ENCODE measurements at regions not wholly inside any gene's neighbourhood (a gene's known extent, or its start where the extent isn't known, plus 50 kb on each side); places are given as distances from the start of the nearest gene placed in this dataset.

GRCh38 chr9:82558346-82558745, 504.6 kb downstream of the RASEF start:
- Histone ChIP-seq H4K20me1 (ENCODE audit: low read length) (no peaks in the 10 kb centered on the region), H3K4me3 (ENCODE audit: low read length) (no peak overlapping the region), H3K9me3 (ENCODE audit: low read length) (no peaks in the 10 kb centered on the region), H3K4me1 (ENCODE audit: insufficient read depth, low read length) (peaks cover 8% of the 10 kb centered on the region), H3F3A (ENCODE audit: low read length, unreplicated experiment) (no peaks in the 10 kb centered on the region), H3K79me2 (ENCODE audit: low read length) (no peaks in the 10 kb centered on the region), H3K36me3 (ENCODE audit: low read depth, low read length) (no peaks in the 10 kb centered on the region), H3K9ac (ENCODE audit: low read length) (no peak overlapping the region), H3K4me2 (ENCODE audit: low read length) (no peak overlapping the region), H2AFZ (ENCODE audit: low read length) (no peak overlapping the region), H3K27me3 (ENCODE audit: low read length) (no peaks in the 10 kb centered on the region), H3K9me2 (replicated peaks; ENCODE audit: low read length) (no peaks in the 10 kb centered on the region), H3K27ac (ENCODE audit: low read length) (no peak overlapping the region)
- intact Hi-C loops (cut with micrococcal nuclease): no loop called here
- ATAC-seq: no peak
- CTCF ChIA-PET: no interaction called here
- POLR2A ChIA-PET (ENCODE audit: unreplicated experiment): no interaction called here
- no peak for TF ChIP-seq EZH2phosphoT487 (IDR thresholded peaks at IDR 0.05; ENCODE audit: borderline replicate concordance, low read length)
- no peak for TF ChIP-seq CTCF (conservative IDR thresholded peaks at IDR 0.05; ENCODE audit: low read depth, low read length)
- no peak for TF ChIP-seq EZH2 (IDR thresholded peaks at IDR 0.05; ENCODE audit: low read length, unreplicated experiment)
- BruUV-seq (replicated peaks): no TSS peak
- no peak for DNase-seq

DNA sequence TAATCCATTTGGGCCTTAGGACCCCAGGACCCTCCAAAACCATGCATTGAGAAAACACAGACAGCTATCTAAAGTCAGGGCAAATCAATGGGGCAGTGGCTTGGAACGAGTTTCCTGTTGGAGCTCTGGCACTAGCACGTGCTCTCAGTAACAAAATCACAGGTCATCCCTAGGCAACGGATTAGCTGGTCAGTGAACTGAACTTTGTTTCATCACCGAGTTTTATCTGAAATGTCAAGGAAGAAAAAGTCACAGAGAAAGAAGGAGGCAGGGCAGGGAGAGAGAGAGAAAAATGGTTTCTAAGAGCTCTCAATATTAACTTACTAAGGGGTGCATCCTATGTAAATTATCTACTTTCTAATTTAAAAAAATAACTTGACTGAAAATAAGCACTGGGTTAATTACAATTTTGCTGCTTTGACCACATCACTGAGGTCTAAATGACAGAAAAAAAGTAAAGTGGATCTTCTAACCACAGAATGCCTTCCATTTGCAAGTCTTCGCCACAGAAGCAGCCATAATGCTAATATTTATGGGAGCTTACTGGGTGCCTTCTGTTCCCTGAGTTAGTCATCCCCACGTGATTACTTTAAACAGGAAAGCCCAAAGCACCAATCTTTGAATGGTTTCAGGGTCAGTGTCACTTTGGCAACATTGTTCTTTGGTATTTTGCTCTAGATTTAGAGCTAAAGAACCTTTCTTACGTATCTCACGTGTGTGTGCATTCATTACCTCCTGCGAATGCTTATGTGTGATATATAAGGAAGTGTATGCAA, 503.9 kb downstream of the RASEF start:
- Histone ChIP-seq H3K4me1 (ENCODE audit: insufficient read depth, low read length) (peaks cover 3% of the 10 kb centered on the region), H3F3A (ENCODE audit: low read length, unreplicated experiment) (no peaks in the 10 kb centered on the region), H3K27ac (ENCODE audit: low read length) (no peak overlapping the region), H3K36me3 (ENCODE audit: low read depth, low read length) (no peaks in the 10 kb centered on the region), H4K20me1 (ENCODE audit: low read length) (no peaks in the 10 kb centered on the region), H3K4me2 (ENCODE audit: low read length) (no peak overlapping the region), H3K9ac (ENCODE audit: low read length) (no peak overlapping the region), H3K27me3 (ENCODE audit: low read length) (no peaks in the 10 kb centered on the region), H3K9me2 (replicated peaks; ENCODE audit: low read length) (no peaks in the 10 kb centered on the region), H3K79me2 (ENCODE audit: low read length) (no peaks in the 10 kb centered on the region), H2AFZ (ENCODE audit: low read length) (no peak overlapping the region), H3K4me3 (ENCODE audit: low read length) (no peak overlapping the region), H3K9me3 (ENCODE audit: low read length) (no peaks in the 10 kb centered on the region)
- DNase-seq (no peak), ATAC-seq (no peak)
- intact Hi-C loops (cut with micrococcal nuclease): no loop called here
- CTCF ChIA-PET: no interaction called here
- POLR2A ChIA-PET (ENCODE audit: unreplicated experiment): no interaction called here
- BruUV-seq (replicated peaks): no TSS peak
- TF ChIP-seq EZH2 (IDR thresholded peaks at IDR 0.05; ENCODE audit: low read length, unreplicated experiment) (no peak), CTCF (conservative IDR thresholded peaks at IDR 0.05; ENCODE audit: low read depth, low read length) (no peak), EZH2phosphoT487 (IDR thresholded peaks at IDR 0.05; ENCODE audit: borderline replicate concordance, low read length) (no peak)

GRCh38 chr9:82560036-82560435, 502.9 kb downstream of the RASEF start:
- no peaks in the 10 kb centered on the region for H3F3A ChIP-seq (ENCODE audit: low read length, unreplicated experiment)
- no peak overlapping the region for H2AFZ ChIP-seq (ENCODE audit: low read length)
- no peaks in the 10 kb centered on the region for H3K9me2 ChIP-seq (replicated peaks; ENCODE audit: low read length)
- intact Hi-C loops (cut with micrococcal nuclease): no loop called here
- BruUV-seq (replicated peaks): no TSS peak
- no peaks in the 10 kb centered on the region for H3K27me3 ChIP-seq (ENCODE audit: low read length)
- no peak overlapping the region for H3K4me2 ChIP-seq (ENCODE audit: low read length)
- H4K20me1 ChIP-seq (ENCODE audit: low read length): no peaks in the 10 kb centered on the region
- POLR2A ChIA-PET (ENCODE audit: unreplicated experiment): no interaction called here
- TF ChIP-seq EZH2phosphoT487 (IDR thresholded peaks at IDR 0.05; ENCODE audit: borderline replicate concordance, low read length) (no peak), CTCF (conservative IDR thresholded peaks at IDR 0.05; ENCODE audit: low read depth, low read length) (no peak), EZH2 (IDR thresholded peaks at IDR 0.05; ENCODE audit: low read length, unreplicated experiment) (no peak)
- no peak for ATAC-seq
- H3K4me1 ChIP-seq (ENCODE audit: insufficient read depth, low read length): no peaks in the 10 kb centered on the region
- no peak for DNase-seq
- no peak overlapping the region for H3K4me3 ChIP-seq (ENCODE audit: low read length)
- no peak overlapping the region for H3K9ac ChIP-seq (ENCODE audit: low read length)
- no peaks in the 10 kb centered on the region for H3K9me3 ChIP-seq (ENCODE audit: low read length)
- CTCF ChIA-PET: no interaction called here
- H3K36me3 ChIP-seq (ENCODE audit: low read depth, low read length): no peaks in the 10 kb centered on the region
- no peak overlapping the region for H3K27ac ChIP-seq (ENCODE audit: low read length)
- H3K79me2 ChIP-seq (ENCODE audit: low read length): no peaks in the 10 kb centered on the region

All from PC-3 (cell line).